GM21515 (cell line): ENCODE measurements at regions not wholly inside any gene's neighbourhood (a gene's known extent, or its start where the extent isn't known, plus 50 kb on each side); places are given as distances from the start of the nearest gene placed in this dataset.

Experiments
- ATAC-seq: cut with Tn5 transposase; IDR thresholded peaks from one replicate; pipeline ENCODE4 v1.9.1; 2021; ENCODE audit not compliant: unreplicated experiment

DNA sequence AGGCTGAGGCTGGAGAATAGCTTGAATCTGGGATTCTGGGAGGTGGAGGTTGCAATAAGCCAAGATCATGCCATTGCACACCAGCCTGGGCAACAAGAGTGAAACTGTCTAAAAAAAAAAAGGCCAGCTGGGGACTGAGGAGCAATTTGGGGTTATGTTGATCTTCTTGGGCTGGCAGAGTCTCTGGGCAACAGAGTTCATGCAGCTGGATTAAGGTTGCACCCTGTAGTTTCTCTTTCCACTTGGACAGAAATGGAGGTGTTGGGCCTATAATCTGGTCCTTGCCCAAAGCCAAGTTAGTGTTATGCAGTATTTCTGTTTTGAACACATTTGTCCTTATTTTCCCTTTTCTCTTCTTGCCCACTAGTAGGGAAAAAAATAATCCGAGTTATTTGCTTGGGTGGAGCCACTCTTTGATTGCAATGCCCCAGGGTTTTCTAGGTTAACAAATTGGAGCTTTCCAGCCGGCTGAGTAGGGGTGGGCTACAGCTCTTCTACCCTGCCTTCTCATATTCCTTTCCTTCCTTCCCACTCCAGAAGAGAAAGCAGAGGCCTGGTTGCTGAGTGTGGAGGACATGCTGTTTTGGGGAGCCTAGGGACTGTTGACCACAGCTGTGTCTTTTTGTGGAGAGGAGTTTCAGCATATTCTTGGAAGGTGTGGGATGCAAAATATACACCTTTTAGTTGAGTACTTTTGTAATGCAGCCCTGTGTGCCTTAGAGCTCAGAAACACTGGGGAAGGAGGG, 213.9 kb downstream of the SOX4 start:
- no peak for ATAC-seq

- no peak for ATAC-seq
Observed at GRCh38 chr6:21808045-21808470, 214.5 kb downstream of the SOX4 start.

DNA sequence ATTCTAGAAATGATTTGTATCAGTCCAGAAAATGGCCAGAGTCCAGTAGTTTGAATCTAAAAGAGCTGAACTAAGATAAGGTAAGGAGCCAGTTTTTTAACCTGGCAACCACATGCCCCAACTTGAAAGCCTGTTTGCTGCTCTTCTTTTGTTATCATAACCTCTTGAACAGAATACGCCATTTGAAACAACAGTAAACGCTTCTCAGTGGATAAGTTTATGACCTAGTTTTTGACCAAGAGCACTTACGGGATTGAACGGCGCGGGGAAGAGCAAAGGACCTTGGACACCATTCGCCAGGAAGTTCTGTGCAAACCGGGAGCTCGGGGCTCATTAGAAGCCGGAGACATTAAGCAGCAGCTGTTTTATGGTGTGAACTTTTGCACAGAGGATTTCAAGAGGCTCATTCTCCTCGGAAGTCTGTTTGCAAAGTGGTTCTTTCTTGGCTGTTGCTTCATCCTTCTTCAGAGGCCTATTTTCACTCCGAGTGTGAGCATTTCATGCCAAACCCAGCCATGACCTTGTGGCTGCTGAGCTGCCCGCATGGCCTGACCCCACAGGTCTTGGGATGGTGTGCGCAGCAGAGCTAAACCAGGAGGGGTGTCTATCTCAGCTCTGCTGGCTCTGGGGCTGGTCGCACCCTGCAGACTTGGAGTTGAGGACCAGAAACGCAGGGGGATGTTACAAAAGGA, 215.1 kb downstream of the SOX4 start:
- ATAC-seq = no peak

- no peak for ATAC-seq
Observed at GRCh38 chr6:21811484-21811883, 217.9 kb downstream of the SOX4 start.

- ATAC-seq = no peak
Observed at GRCh38 chr6:21816231-21816630, 222.7 kb downstream of the SOX4 start.

DNA sequence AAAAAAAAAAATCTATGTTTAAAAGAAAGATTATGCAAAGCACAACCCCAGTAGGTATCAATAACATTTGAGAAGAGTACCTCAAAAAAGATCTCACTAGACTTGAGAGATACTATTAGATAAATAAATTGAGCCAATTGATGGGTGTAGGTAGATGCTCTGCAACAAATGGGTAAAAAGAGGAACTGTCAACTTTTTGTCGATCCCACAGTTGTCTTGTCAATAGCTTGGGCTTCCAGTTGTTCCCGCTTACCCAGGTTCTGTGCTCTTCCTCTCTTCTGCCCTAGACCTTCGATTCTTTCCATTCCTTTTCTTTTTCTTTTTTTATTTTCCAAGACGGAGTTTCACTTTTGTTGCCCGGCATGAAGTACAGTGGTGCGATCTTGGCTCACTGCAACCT, 226.9 kb downstream of the SOX4 start:
- no peak for ATAC-seq

DNA sequence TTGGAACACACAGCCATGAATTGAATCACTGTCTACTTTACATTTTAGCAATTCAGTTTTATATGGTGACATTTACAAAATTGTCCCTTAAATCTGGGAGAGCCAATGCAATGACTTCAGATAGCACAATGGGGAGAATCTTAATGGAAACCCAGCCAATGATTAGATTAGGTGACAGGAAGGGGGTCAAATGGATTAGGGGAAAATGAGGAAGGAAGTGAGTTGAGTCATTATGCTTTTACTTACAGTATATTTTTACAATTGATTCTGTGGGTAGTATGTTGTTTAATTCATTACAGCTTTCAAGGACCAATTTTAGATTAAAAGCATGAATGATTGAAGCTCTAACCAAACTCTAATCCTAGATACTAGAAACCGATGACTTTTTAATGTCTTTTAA, 229.8 kb downstream of the SOX4 start:
- ATAC-seq = no peak

GRCh38 chr6:21824431-21825177, 231.1 kb downstream of the SOX4 start:
- no peak for ATAC-seq

- ATAC-seq = no peak
Observed at GRCh38 chr6:21826023-21826422, 232.5 kb downstream of the SOX4 start.

DNA sequence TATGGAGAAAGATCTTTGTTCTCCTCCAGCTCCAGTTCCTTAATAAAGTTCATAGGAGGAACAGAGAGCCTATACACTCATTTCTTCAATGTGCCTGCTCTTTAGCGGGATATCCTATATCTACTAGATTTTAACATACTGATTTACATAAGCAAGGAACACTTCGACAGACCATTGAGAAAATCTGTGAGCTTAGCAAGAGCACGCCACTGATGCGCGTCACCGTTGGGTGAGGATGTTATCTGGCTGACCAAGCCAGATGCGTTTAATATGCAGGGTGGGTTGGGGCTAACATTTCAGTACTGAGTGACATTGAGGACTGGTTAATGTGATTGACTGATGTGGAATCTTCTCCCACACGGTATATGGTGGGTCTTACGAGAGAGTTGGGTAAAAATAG, 233.4 kb downstream of the SOX4 start:
- ATAC-seq = no peak

DNA sequence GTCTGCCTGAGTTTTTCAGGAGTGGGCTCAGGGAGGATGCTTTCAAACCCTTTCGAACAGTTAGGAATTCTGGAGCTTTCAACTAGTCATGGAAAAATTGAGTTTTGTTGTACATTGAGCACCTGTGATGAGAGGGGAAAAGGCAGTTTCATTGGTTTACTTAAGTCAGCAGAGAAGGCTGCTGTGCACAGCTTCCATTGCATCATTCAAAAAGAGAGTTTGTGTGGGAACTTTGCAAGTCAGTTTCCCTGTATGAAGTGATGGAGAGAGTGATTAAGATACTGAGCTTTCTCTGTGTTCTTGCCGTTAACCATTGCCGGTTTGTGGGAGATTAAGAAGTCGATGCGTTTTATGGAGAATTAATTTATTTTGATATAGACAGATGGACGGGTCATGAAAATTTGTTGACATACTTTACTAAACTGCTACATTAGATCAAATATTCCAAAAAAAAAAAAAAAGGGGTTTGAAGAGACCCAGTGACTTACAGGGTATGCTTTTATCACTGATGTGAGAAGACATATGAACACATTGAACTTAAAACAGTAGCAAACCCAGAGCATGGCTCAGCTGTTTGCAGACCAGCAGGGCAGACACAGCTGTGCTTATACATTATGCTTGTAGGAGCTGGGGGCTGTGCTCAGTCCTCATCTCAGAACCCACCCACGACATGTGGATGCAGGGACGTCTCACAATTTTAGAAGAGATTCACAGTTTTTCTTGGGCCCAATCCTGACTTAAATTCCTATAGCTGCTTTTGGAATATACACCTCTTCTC, 234.1 kb downstream of the SOX4 start:
- no peak for ATAC-seq

- no peak for ATAC-seq
Observed at GRCh38 chr6:21828704-21829103, 235.2 kb downstream of the SOX4 start.

DNA sequence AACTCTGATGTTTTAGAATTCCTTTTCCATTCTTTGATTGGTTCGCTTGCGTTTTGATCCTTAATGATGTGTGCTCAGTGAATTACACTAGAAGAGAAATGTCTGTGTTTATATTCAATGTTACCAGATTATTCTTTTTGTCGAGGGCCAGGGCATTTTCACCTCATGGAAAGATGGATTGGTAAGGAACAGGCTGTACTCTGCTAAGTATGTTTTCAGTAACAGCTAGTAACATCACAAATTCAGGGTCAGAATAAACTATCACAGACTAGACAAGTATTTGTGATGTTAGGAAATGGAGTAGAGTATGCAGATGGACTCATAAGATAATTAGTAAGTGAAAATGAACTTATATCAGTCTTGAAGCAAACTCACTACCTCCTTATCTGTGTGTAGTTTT, 235.6 kb downstream of the SOX4 start:
- ATAC-seq = no peak

DNA sequence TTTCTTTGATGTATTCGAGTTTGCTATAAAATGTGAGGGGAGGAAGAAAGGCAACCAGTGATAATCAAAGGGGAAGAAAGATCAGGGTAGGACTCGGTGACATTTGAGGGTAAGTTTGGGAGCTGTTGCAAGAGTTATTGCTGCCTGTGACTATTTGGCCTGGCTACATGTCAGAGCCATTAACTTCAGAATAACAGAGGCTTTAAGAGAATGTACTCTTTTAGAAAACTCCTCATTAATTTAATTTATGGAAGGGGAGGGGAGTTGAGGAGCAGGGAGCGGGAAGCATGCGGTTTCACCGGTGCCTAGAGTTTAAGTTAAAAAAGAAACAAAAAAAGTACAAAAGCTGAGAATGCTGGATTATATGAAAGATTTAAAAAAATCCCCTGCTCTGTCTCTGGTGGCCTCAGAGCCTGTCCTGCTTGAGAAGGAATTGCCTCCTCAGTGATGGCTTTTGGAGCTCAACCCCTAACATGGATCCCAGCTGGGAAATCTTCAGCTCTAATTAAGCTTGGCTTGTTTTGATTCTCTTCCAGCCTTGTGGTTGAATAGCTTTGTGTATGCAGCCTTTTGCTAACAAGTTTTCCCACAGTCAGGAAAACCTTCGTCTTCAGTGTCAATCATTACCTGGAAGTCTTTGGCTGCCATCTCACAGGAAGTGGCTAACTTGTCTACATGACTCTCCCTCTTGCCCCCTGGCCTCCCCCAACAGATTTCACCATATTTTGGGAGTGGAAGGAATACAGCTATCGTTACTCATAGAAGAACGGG, 238.2 kb downstream of the SOX4 start:
- no peak for ATAC-seq

GRCh38 chr6:21836277-21836676, 242.7 kb downstream of the SOX4 start:
- no peak for ATAC-seq

GRCh38 chr6:21836772-21837425, 243.3 kb downstream of the SOX4 start:
- no peak for ATAC-seq

- no peak for ATAC-seq
Observed at GRCh38 chr6:21840428-21840827, 246.9 kb downstream of the SOX4 start.

DNA sequence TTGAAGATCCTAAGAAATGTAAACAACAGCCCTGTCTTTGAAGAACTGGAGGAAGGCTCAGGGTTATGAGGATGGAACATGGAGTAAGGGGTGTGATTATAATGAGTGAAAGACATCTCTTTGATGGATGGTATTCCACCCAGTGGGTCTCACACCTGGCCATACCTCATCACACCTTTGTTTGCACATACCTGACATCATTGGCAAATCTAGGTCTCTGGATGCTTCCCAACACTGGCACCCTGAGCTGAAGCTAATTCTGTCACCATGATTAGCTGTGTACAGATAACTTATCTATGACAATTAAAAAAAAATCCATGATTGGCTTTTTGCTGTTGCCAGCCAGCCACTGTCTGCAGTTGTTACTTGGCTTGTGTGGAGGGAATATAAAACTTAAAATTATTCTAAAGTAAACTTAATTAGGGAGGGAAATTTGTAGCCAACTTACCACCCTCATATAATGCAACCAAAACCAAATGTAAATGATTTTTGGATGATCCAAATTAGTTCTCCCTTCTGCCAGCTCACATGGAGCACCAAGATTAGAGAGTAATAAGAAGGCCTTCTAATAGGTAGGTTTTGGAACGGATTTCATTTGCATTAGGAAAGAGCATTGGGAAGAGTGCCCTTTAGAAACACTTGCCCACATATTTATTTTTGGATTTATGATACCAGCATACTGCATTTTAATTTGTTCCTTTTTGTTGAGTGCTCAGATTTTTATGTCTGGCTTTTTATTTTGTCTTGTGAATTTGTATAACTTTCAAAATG, 249.5 kb downstream of the SOX4 start:
- no peak for ATAC-seq
